ENCODE measurements at regions not wholly inside any gene's neighbourhood (a gene's known extent, or its start where the extent isn't known, plus 50 kb on each side); places are given as distances from the start of the nearest gene placed in this dataset.

DNA sequence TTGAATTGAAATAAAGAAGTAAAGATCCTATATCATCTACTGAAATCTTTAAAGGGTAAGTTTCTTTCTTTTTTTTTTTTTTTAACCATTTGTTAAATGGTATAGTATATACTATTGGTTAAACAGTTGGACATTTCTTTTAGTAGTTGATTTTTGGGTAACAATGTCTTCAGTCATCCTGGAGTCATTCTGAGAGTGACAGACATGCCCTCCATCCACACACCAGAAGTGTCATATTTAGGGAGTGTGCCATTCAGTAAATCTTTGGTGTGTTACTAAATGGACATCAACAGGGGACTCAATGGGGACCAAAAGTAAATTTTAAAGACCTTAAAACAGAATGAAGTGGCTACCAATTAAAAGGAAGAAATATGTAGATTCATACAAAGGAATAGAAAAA, 50.8 kb upstream of the SLC39A10 start:
- no peak for DNase-seq

DNA sequence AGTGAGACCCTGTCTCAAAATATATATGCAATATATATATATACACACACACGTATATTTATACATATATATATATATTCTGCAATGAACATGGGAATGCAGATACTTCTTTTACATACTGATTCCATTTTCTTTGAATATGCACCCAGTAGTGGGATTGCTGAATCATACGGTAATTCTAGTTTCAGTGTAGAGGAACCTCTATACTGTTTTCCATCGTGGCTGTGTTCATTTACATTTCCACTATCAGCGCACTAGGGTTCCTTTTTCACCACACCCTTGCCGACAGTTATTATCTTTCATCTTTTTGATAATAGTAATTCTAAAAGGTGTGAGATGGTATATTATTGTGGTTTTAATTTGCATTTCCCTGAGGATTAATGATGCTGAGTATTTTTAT, 52.3 kb upstream of the SLC39A10 start:
- DNase-seq: no peak

- no peak for DNase-seq
These were observed 53.0 kb upstream of the SLC39A10 start for GRCh38 chr2:195603998-195604397.

DNA sequence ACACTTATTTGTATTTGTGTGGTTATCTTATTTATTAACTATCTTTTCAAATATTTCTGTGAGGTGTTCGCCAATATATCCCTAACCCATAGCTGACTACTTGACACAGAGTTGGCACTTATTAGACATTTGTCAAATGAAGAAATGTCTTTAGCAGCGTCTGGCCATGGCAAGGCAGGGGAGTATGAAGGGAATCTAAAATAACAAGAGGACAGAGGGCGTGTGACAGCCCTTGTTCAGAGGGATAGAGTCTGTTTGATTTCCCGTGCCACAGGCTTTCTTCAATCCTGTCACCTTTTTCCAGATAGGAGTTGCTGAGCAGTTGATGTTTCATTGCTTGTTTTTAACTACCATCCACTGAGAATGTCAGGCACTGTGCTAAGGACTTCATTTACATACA, 53.6 kb upstream of the SLC39A10 start:
- no peak for DNase-seq

DNA sequence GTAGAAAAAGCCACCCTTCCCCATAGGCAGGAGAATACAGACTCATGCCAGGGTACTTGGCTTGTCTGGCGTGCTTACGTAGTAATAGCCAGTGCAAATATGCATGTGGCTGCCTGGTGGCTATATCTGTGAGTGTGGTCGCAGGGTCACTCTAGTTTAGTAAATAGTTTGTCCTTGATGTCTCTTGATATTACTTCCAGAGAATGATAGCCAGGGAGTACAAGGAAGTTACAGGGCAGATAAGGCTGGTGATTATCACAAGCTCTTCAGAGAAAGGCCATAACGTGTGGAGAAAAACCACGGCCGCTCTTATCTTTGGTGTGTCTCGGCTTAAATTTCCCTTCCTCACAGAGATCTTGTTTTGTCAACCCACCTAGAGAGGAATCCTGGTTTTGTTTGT, 54.3 kb upstream of the SLC39A10 start:
- DNase-seq: no peak

DNA sequence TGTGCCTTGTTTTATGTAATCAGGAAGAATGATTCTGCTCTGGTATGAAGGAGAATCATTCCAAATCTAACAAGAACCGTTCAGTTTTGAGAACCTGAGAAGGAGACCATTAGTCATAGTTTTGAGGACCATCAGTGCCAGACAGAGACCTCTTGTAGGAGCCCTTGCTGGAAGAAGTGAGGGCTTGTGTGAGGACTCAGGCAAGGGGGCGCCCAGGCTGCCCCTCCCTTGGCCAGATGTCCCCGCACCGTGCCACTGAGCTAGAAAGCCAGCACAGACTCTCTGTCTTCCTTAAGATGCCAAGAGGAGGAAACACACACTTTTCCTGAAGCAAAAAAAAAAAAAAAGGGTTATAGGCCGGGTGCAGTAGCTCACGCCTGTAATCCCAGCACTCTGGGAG, 55.7 kb upstream of the SLC39A10 start:
- DNase-seq: no peak

- no peak for DNase-seq
These were observed 56.2 kb upstream of the SLC39A10 start for GRCh38 chr2:195600778-195601177.

GRCh38 chr2:195596840-195597239, 60.2 kb upstream of the SLC39A10 start:
- DNase-seq: no peak

DNA sequence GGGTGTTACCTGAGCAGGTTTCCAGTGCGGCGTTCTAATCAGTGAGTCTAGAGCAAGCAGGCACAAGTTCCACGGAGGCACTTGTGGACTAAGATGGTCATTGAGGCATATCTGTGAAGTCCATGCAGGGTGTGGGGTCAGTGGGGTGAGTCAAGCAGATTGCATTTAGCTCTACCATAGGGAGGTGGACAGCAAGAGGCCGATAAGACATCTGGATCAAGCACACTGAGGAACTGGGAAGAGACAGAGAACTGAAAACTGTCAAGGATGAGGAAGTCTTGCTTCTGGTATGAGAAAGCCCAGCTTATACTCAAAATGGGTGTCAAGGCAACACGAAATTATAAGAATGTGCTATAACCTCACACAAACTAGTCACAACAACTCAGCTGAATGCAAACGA, 61.2 kb upstream of the SLC39A10 start:
- DNase-seq: no peak

DNA sequence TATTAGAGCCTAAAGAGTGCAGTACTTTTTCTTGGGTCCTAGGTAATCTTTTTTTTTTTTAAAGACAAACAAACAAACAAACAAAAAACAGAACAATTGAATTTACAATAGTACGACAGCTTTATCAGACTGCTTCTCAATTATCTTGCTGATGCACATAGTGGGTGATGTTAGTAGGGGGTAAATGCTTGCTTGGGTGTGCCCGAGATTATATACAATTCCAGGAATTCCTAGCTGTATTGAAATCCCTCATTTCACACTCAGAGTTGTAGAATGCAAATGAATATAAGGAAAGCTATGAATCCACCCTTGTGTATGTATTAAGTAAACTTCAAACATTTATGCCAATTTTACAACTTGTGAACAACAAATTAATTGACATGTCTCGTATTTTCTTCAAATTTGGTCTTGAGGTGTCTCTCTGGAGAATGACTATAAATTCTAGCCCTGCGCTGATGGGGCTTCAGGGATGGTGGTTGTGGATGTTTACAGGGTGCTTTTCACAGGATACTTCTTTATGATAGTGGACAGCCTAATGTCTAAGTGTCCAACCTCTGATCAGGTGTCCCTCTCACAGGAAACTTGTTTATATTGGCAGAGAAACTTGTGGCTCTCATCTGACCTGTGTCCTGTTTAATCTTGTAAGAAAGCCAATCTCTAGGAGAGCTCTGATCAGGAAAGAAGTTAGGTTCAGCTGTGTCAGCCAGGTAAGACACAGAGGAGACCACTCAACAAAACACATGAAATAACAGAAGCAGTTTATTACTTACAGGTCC, 61.9 kb upstream of the SLC39A10 start:
- no peak for DNase-seq

GRCh38 chr2:195594248-195594647, 62.8 kb upstream of the SLC39A10 start:
- no peak for DNase-seq

DNA sequence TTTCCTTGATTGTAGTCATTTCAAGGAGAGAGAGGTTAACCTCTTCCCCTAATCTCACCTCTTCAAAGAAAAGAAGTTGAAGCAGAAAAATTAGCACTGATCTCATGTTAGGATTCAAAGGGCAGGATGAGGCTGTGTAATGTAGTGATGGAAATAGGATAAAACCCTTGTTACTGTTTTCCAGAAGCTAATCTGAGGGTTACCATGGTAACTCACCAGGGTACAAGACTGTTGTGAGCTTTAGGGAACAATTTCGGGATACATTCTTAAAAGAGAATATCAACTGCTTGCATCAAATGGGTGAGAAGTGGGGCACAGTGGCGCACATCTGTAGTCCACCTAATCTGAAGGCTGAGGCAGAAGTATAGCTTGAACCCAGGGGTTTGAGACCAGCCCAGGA, 64.9 kb upstream of the SLC39A10 start:
- DNase-seq: no peak

DNA sequence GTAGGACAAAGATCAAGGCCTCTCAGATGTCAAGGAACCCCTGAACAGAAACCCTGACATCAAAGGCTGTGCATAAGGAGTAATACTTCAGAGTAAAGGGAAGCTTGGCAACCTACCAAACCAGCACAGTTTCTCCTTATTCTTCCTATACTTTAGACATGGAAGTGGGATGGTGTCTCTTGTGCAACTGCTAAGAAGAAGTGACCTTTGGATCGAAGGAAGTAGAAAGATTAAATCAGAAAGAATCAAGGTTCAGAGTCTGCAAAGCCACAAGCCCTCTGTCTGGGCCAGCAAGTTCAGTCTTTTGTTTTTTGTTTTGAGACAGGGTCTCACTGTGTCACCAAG, 66.2 kb upstream of the SLC39A10 start:
- DNase-seq: no peak

- DNase-seq: no peak
These were observed 66.7 kb upstream of the SLC39A10 start for GRCh38 chr2:195590199-195590860.

DNA sequence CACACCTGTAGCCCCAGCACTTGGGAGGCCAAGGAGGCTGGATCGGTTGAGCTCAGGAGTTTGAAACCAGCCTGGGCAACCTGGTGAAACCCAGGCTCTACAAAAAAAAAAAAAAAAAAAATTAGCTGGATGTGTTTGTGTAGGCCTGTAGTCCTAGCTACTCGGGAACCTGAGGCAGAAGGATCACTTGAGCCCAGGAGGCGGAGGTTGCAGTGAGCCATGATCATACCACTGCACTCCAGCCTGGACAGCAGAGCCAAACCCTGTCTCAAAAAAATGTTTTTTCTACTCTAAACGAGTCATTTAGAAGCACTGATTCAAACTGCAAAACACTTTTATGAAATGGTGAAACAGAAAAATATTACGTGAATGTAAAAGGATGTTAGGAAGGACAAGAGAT, 69.1 kb upstream of the SLC39A10 start:
- DNase-seq: no peak

- DNase-seq: no peak
These were observed 70.8 kb upstream of the SLC39A10 start for GRCh38 chr2:195586062-195586714.

DNA sequence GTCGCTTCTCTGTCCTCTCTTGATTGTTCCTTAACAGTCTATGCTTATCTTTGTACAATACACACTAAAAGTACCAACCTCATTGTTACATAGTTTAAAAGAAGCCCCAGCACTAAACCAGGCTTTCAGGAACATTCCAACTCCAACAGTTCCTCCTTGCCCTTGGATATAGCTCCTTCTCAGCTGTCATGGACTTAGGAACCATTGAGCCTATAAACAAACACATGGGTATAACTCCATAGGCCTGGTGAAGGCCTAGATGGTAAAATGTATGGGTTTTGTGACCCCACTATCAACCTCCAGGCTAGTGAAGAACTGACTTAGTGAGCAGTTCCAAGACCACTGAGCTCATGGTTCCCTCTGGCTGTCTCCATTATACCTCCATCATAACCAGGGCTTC, 74.8 kb upstream of the SLC39A10 start:
- DNase-seq: no peak

GRCh38 chr2:195579776-195580555, 77.1 kb upstream of the SLC39A10 start:
- DNase-seq: no peak

GRCh38 chr2:195575879-195576401, 81.1 kb upstream of the SLC39A10 start:
- DNase-seq: no peak

GRCh38 chr2:195575016-195575415, 82.0 kb upstream of the SLC39A10 start:
- DNase-seq: no peak

DNA sequence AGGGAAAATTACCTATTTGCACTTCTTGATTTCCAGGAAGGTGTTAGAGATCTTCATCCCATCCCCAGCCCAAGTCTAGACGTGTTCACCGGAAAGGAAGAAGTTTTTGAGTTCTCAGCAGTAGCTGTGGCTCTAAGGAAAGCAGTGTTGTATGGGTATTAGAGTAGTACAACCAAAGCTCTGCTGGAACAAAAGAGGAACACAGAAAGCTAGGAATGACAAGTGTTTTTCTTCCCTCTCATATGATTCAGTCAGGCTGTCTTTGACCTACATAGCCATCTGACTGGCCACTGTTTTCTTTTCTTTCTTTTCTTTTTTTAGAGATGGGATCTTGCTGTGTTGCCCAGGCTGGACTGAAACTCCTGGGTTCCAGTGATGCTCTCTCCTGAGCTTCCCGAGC, 82.7 kb upstream of the SLC39A10 start:
- no peak for DNase-seq

GRCh38 chr2:195572895-195573683, 83.9 kb upstream of the SLC39A10 start:
- no peak for DNase-seq

Measured in NCI-H146 (cell line).